NB4 (cell line): ENCODE measurements at regions not wholly inside any gene's neighbourhood (a gene's known extent, or its start where the extent isn't known, plus 50 kb on each side); places are given as distances from the start of the nearest gene placed in this dataset.

Experiments
- DNase-seq: peaks from one replicate; pipeline ENCODE4 v3.0.0; 2010; ENCODE audit warnings: low read depth
- H3K4me3 ChIP-seq: one replicate; pipeline ENCODE4 v1.5.1; 2011; ENCODE audit warnings: mild to moderate bottlenecking, low read depth, low read length, moderate library complexity
- MAX ChIP-seq: IDR thresholded peaks from 2 replicates; pipeline ENCODE4 v1.6.1; 2011; ENCODE audit warnings: low read depth, low read length
- MYC ChIP-seq: IDR thresholded peaks from 2 replicates; pipeline ENCODE4 v1.6.1; 2011; ENCODE audit warnings: low read depth, low read length
- POLR2A ChIP-seq: IDR thresholded peaks from 2 replicates; pipeline ENCODE4 v1.6.1; 2011; ENCODE audit warnings: mild to moderate bottlenecking; ENCODE audit not compliant: insufficient read length; ENCODE audit errors: extremely low read depth
- TF ChIP-seq, protein P1 (sequence below): IDR thresholded peaks from one replicate; pipeline ENCODE4 v1.5.1; 2012; ENCODE audit warnings: low read depth, low read length

- DNase-seq, result no peak
- no peak for TF ChIP-seq MYC
- no peak for TF ChIP-seq MAX
- TF ChIP-seq, protein P1, sequence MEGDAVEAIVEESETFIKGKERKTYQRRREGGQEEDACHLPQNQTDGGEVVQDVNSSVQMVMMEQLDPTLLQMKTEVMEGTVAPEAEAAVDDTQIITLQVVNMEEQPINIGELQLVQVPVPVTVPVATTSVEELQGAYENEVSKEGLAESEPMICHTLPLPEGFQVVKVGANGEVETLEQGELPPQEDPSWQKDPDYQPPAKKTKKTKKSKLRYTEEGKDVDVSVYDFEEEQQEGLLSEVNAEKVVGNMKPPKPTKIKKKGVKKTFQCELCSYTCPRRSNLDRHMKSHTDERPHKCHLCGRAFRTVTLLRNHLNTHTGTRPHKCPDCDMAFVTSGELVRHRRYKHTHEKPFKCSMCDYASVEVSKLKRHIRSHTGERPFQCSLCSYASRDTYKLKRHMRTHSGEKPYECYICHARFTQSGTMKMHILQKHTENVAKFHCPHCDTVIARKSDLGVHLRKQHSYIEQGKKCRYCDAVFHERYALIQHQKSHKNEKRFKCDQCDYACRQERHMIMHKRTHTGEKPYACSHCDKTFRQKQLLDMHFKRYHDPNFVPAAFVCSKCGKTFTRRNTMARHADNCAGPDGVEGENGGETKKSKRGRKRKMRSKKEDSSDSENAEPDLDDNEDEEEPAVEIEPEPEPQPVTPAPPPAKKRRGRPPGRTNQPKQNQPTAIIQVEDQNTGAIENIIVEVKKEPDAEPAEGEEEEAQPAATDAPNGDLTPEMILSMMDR, result no peak
- TF ChIP-seq POLR2A, result no peak
- no peak overlapping the region for H3K4me3 ChIP-seq
These were observed 72.3 kb upstream of the RFC3 start for GRCh38 chr13:33745370-33746324.

DNA sequence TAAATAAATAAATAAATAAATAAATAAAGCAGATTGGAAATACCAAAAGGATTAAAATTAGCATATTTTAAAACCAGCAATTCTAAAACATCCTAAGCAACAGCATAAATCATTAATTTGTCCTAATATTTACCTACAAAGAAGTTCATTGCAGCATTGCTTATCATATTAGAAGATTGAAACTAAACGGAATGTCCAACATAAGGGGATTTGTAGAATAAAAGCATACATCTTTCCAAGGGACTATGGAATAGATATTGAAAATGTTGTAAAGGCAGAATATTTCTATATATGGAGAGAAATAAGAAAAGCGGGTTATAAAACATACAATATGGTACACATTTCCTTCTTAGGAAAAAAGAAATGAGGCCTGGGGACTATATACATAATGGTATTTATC is 71.1 kb upstream of the RFC3 start:
- no peak for DNase-seq
- TF ChIP-seq POLR2A (no peak), MYC (no peak), MAX (no peak)
- TF ChIP-seq, protein P1, result no peak
- H3K4me3 ChIP-seq, result no peak overlapping the region

DNA sequence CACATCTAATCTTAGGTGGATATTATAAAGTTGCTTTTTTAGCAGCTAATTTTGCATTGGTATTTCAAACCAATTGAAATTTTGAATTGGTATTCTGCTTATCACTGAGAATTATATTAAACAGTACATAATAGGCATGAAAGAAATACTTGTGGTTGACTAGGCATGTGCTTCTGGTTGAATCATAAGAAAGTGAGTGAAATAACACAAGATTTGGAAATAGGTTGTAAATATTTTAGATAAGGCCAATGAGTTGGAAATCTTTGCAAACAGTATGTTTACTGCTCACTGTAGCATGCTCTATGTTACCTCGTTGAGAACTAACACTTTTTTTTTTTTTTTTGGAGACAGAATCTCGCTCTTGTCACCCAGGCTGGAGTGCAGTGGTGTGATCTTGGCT is 66.8 kb upstream of the RFC3 start:
- no peak for DNase-seq
- TF ChIP-seq MYC (no peak), MAX (no peak), POLR2A (no peak)
- TF ChIP-seq, protein P1, result no peak
- H3K4me3 ChIP-seq, result no peak overlapping the region

GRCh38 chr13:33752094-33752493 is 65.9 kb upstream of the RFC3 start:
- TF ChIP-seq, protein P1, result no peak
- TF ChIP-seq MAX (no peak), POLR2A (no peak), MYC (no peak)
- H3K4me3 ChIP-seq, result no peak overlapping the region
- no peak for DNase-seq

DNA sequence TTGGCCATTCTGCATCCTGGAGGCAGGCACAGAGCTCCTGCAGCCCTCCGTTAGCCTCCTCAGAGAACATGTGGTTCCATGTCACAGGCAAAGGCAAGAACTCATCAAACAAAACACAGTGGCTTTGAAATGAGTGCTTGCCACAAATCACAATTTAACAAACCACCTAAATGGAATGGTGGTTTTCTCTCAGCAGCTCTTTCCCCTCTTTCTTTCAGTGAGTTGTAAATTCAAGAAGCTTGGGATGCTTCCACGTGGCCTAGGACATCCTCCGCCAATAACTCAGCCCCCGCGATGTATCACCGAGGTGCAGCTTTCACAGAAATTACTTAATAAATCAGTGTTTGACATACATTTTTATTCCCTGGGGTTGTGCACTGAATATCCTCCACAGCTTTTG is 65.4 kb upstream of the RFC3 start:
- no peak for DNase-seq
- no peak for TF ChIP-seq POLR2A
- no peak overlapping the region for H3K4me3 ChIP-seq

GRCh38 chr13:33756929-33757328 is 61.0 kb upstream of the RFC3 start:
- DNase-seq, result no peak
- TF ChIP-seq MAX (no peak), MYC (no peak), POLR2A (no peak)
- TF ChIP-seq, protein P1, result no peak
- H3K4me3 ChIP-seq, result no peak overlapping the region
